Fibroblast of lung (primary cell): ENCODE measurements at regions not wholly inside any gene's neighbourhood (a gene's known extent, or its start where the extent isn't known, plus 50 kb on each side); places are given as distances from the start of the nearest gene placed in this dataset.

Experiments
- EZH2 ChIP-seq: IDR thresholded peaks from 2 replicates; pipeline ENCODE4 v1.5.1; 2012; ENCODE audit warnings: low read length, control low read depth, mild to moderate bottlenecking; ENCODE audit errors: missing control alignments
- TF ChIP-seq, protein P1 (sequence below), 2 donors: IDR thresholded peaks in 1 of 2; conservative IDR thresholded peaks in 1 of 2; 1 replicate in 1 of 2; 2 replicates in 1 of 2; pipeline ENCODE4 v1.5.1; 2011 to 2012; ENCODE audit warnings: low read length in 2 of 2, control low read depth in 1 of 2, inconsistent platforms in 1 of 2, low read depth in 1 of 2, mild to moderate bottlenecking in 1 of 2

DNA sequence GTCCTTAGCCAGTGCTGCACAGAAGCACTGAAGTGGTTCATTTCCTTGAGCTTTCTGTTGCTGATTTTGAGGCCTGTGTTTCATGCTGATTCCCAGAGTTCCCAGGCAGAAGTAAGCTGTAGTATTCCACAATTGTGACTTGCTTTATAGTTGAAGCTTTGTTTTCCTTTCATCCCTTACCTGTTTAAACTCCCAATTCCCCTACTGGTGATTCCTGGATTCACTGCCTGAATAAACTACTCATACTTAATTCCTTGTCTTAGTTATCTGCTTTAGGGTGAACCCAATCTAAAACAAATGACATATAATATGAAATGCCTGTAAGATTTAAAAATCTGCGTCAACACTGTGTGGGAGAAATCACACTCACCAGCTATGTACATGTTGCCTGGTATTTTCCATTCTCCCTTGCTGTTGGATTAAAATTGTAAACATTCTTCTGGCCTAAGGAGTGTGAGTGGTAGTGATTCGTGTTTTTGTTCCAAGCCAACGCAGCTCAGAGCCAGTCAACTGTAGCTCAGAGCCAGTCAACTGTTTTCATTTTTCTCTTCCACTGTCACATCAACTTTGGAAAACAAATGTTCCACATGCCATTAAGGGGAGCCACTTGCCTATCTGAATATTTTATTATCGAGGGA, 879.4 kb downstream of the MRPL39 start:
- TF ChIP-seq, protein P1, sequence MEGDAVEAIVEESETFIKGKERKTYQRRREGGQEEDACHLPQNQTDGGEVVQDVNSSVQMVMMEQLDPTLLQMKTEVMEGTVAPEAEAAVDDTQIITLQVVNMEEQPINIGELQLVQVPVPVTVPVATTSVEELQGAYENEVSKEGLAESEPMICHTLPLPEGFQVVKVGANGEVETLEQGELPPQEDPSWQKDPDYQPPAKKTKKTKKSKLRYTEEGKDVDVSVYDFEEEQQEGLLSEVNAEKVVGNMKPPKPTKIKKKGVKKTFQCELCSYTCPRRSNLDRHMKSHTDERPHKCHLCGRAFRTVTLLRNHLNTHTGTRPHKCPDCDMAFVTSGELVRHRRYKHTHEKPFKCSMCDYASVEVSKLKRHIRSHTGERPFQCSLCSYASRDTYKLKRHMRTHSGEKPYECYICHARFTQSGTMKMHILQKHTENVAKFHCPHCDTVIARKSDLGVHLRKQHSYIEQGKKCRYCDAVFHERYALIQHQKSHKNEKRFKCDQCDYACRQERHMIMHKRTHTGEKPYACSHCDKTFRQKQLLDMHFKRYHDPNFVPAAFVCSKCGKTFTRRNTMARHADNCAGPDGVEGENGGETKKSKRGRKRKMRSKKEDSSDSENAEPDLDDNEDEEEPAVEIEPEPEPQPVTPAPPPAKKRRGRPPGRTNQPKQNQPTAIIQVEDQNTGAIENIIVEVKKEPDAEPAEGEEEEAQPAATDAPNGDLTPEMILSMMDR (conservative IDR thresholded peaks at IDR 0.05 in 1 of 2, IDR thresholded peaks at IDR 0.05 in 1 of 2; ENCODE audit: low read depth in 1 of 2, low read length in 2 of 2), result no peak
- no peak for TF ChIP-seq EZH2
